Karpas-422 (cell line): ENCODE measurements at regions not wholly inside any gene's neighbourhood (a gene's known extent, or its start where the extent isn't known, plus 50 kb on each side); places are given as distances from the start of the nearest gene placed in this dataset.

Experiments
- DNase-seq: peaks from one replicate; pipeline ENCODE4 v3.0.0-alpha.2; 2015
- H2AFZ ChIP-seq: fragments of 200-600 bp; sonication (generic); 2 replicates; pipeline ENCODE4 v1.6.1; 2014; ENCODE audit warnings: antibody characterized with exemption, low read length, mixed read lengths
- H3K27ac ChIP-seq: fragments of 200-600 bp; sonication (generic); 2 replicates; pipeline ENCODE4 v1.5.1; 2014; ENCODE audit warnings: mild to moderate bottlenecking, low read length, moderate library complexity
- H3K27me3 ChIP-seq: fragments of 200-600 bp; sonication (generic); 2 replicates; pipeline ENCODE4 v1.6.1; 2014; ENCODE audit warnings: low read length, mixed read lengths
- H3K36me3 ChIP-seq: fragments of 200-600 bp; sonication (generic); 2 replicates; pipeline ENCODE4 v1.6.1; 2014; ENCODE audit warnings: low read length, mixed read lengths; ENCODE audit not compliant: insufficient read depth
- H3K4me1 ChIP-seq: fragments of 200-600 bp; sonication (generic); 2 replicates; pipeline ENCODE4 v1.6.1; 2014; ENCODE audit warnings: mild to moderate bottlenecking, low read length, mixed read lengths
- H3K4me2 ChIP-seq: fragments of 200-600 bp; sonication (generic); 2 replicates; pipeline ENCODE4 v1.6.1; 2014; ENCODE audit warnings: low read length, low read depth, mild to moderate bottlenecking; ENCODE audit not compliant: poor library complexity, severe bottlenecking
- H3K4me3 ChIP-seq: fragments of 200-600 bp; sonication (generic); 2 replicates; pipeline ENCODE4 v1.5.1; 2014; ENCODE audit warnings: mild to moderate bottlenecking, antibody characterized with exemption, low read length, mixed read lengths
- H3K79me2 ChIP-seq: fragments of 200-600 bp; sonication (generic); 2 replicates; pipeline ENCODE4 v1.6.1; 2014; ENCODE audit warnings: mild to moderate bottlenecking, low read length, mixed read lengths
- H3K9ac ChIP-seq: fragments of 200-600 bp; sonication (generic); 2 replicates; pipeline ENCODE4 v1.6.0; 2014; ENCODE audit warnings: low read length
- H3K9me2 ChIP-seq: fragments of 200-600 bp; sonication (generic), shearing (Covaris generic); replicated peaks from 2 replicates; pipeline ENCODE4 v1.6.0; 2014; ENCODE audit warnings: mild to moderate bottlenecking, low read length, moderate library complexity; ENCODE audit not compliant: insufficient read depth
- H3K9me3 ChIP-seq: fragments of 300-700, 200-600 bp; sonication (generic); 2 replicates; pipeline ENCODE4 v1.6.1; 2014; ENCODE audit warnings: low read length, mixed read lengths
- H4K20me1 ChIP-seq: fragments of 200-600 bp; sonication (generic); 2 replicates; pipeline ENCODE4 v1.6.1; 2014; ENCODE audit warnings: mild to moderate bottlenecking, antibody characterized with exemption, low read length, low read depth; ENCODE audit not compliant: insufficient read depth

GRCh38 chr13:33528896-33529295 lies 243.3 kb upstream of the STARD13 start:
- no peak overlapping the region for H3K9ac ChIP-seq
- H3K27ac ChIP-seq: no peak overlapping the region
- H3K79me2 ChIP-seq: no peaks in the 10 kb centered on the region
- H3K27me3 ChIP-seq: no peaks in the 10 kb centered on the region
- H3K4me1 ChIP-seq: peaks cover 7% of the 10 kb centered on the region
- H4K20me1 ChIP-seq: no peaks in the 10 kb centered on the region
- no peak overlapping the region for H2AFZ ChIP-seq
- H3K36me3 ChIP-seq: no peaks in the 10 kb centered on the region
- no peak overlapping the region for H3K4me2 ChIP-seq
- no peaks in the 10 kb centered on the region for H3K9me2 ChIP-seq
- H3K4me3 ChIP-seq: no peak overlapping the region
- DNase-seq: no peak
- no peaks in the 10 kb centered on the region for H3K9me3 ChIP-seq

GRCh38 chr13:33531484-33531883 lies 245.9 kb upstream of the STARD13 start:
- Histone ChIP-seq H3K4me2 (no peak overlapping the region), H3K4me1 (peaks cover 5% of the 10 kb centered on the region), H2AFZ (no peak overlapping the region), H3K79me2 (no peaks in the 10 kb centered on the region), H4K20me1 (no peaks in the 10 kb centered on the region), H3K4me3 (no peak overlapping the region), H3K9me3 (no peaks in the 10 kb centered on the region), H3K9me2 (no peaks in the 10 kb centered on the region), H3K9ac (no peak overlapping the region), H3K27me3 (no peaks in the 10 kb centered on the region), H3K36me3 (no peaks in the 10 kb centered on the region), H3K27ac (no peak overlapping the region)
- no peak for DNase-seq

- H3K27me3 ChIP-seq: no peaks in the 10 kb centered on the region
- H3K36me3 ChIP-seq: no peaks in the 10 kb centered on the region
- DNase-seq: no peak
- H3K79me2 ChIP-seq: no peaks in the 10 kb centered on the region
- no peaks in the 10 kb centered on the region for H4K20me1 ChIP-seq
- no peak overlapping the region for H3K9ac ChIP-seq
- no peaks in the 10 kb centered on the region for H3K9me2 ChIP-seq
- no peak overlapping the region for H3K4me2 ChIP-seq
- H3K9me3 ChIP-seq: no peaks in the 10 kb centered on the region
- no peak overlapping the region for H3K27ac ChIP-seq
- no peaks in the 10 kb centered on the region for H3K4me1 ChIP-seq
- no peak overlapping the region for H2AFZ ChIP-seq
- no peak overlapping the region for H3K4me3 ChIP-seq
These were observed 249.5 kb upstream of the STARD13 start for GRCh38 chr13:33535061-33535460.

- no peak overlapping the region for H3K9ac ChIP-seq
- H3K4me2 ChIP-seq: no peak overlapping the region
- H3K36me3 ChIP-seq: no peaks in the 10 kb centered on the region
- H3K79me2 ChIP-seq: no peaks in the 10 kb centered on the region
- H2AFZ ChIP-seq: no peak overlapping the region
- no peak for DNase-seq
- no peaks in the 10 kb centered on the region for H4K20me1 ChIP-seq
- H3K27me3 ChIP-seq: no peaks in the 10 kb centered on the region
- H3K9me2 ChIP-seq: no peaks in the 10 kb centered on the region
- peaks cover 8% of the 10 kb centered on the region for H3K4me1 ChIP-seq
- no peaks in the 10 kb centered on the region for H3K9me3 ChIP-seq
- H3K4me3 ChIP-seq: no peak overlapping the region
- no peak overlapping the region for H3K27ac ChIP-seq
These were observed 251.0 kb upstream of the STARD13 start for GRCh38 chr13:33536601-33537000.

- Histone ChIP-seq H3K4me2 (no peak overlapping the region), H3K79me2 (no peaks in the 10 kb centered on the region), H3K27me3 (no peaks in the 10 kb centered on the region), H4K20me1 (no peaks in the 10 kb centered on the region), H3K9me2 (no peaks in the 10 kb centered on the region), H3K4me3 (no peak overlapping the region), H3K9me3 (no peaks in the 10 kb centered on the region), H2AFZ (no peak overlapping the region), H3K27ac (no peak overlapping the region), H3K36me3 (no peaks in the 10 kb centered on the region), H3K4me1 (peaks cover 12% of the 10 kb centered on the region), H3K9ac (no peak overlapping the region)
- no peak for DNase-seq
These were observed 251.5 kb upstream of the STARD13 start for GRCh38 chr13:33537026-33537425.

GRCh38 chr13:33537676-33538075 lies 252.1 kb upstream of the STARD13 start:
- H3K4me2 ChIP-seq: no peak overlapping the region
- no peak overlapping the region for H3K27ac ChIP-seq
- DNase-seq: no peak
- no peaks in the 10 kb centered on the region for H3K9me3 ChIP-seq
- no peaks in the 10 kb centered on the region for H3K36me3 ChIP-seq
- H3K4me3 ChIP-seq: no peak overlapping the region
- no peaks in the 10 kb centered on the region for H4K20me1 ChIP-seq
- no peaks in the 10 kb centered on the region for H3K9me2 ChIP-seq
- no peak overlapping the region for H2AFZ ChIP-seq
- no peaks in the 10 kb centered on the region for H3K27me3 ChIP-seq
- peaks cover 13% of the 10 kb centered on the region for H3K4me1 ChIP-seq
- no peaks in the 10 kb centered on the region for H3K79me2 ChIP-seq
- no peak overlapping the region for H3K9ac ChIP-seq

- peak overlapping the region; percentile 99 for H3K27ac ChIP-seq
- H3K27me3 ChIP-seq: no peaks in the 10 kb centered on the region
- H3K36me3 ChIP-seq: no peaks in the 10 kb centered on the region
- peak overlapping the region; percentile 89 for H3K9ac ChIP-seq
- H3K9me3 ChIP-seq: no peaks in the 10 kb centered on the region
- peak overlapping the region; percentile 84 for H3K4me3 ChIP-seq
- no peak overlapping the region for H2AFZ ChIP-seq
- H3K4me2 ChIP-seq: peak overlapping the region; percentile 88
- H4K20me1 ChIP-seq: no peaks in the 10 kb centered on the region
- H3K79me2 ChIP-seq: no peaks in the 10 kb centered on the region
- DNase-seq: peak; percentile 49
- no peaks in the 10 kb centered on the region for H3K9me2 ChIP-seq
- H3K4me1 ChIP-seq: peaks cover 38% of the 10 kb centered on the region
These were observed 255.9 kb upstream of the STARD13 start for GRCh38 chr13:33541456-33541855.

GRCh38 chr13:33541962-33542308 lies 256.4 kb upstream of the STARD13 start:
- H4K20me1 ChIP-seq: no peaks in the 10 kb centered on the region
- peak overlapping the region; percentile 84 for H3K4me3 ChIP-seq
- no peaks in the 10 kb centered on the region for H3K27me3 ChIP-seq
- DNase-seq: no peak
- peak overlapping the region; percentile 99 for H3K27ac ChIP-seq
- peak overlapping the region; percentile 60 for H2AFZ ChIP-seq
- no peaks in the 10 kb centered on the region for H3K9me2 ChIP-seq
- H3K4me1 ChIP-seq: peaks cover 39% of the 10 kb centered on the region
- H3K9ac ChIP-seq: peak overlapping the region; percentile 89
- no peaks in the 10 kb centered on the region for H3K36me3 ChIP-seq
- H3K79me2 ChIP-seq: no peaks in the 10 kb centered on the region
- H3K4me2 ChIP-seq: peak overlapping the region; percentile 88
- no peaks in the 10 kb centered on the region for H3K9me3 ChIP-seq
